NT2/D1 (cell line): ENCODE measurements at regions not wholly inside any gene's neighbourhood (a gene's known extent, or its start where the extent isn't known, plus 50 kb on each side); places are given as distances from the start of the nearest gene placed in this dataset.

Experiments
- SUZ12 ChIP-seq: IDR thresholded peaks from 2 replicates; pipeline ENCODE4 v1.6.1; 2011; ENCODE audit not compliant: insufficient read length, insufficient read depth; ENCODE audit errors: extremely low read depth
- YY1 ChIP-seq: IDR thresholded peaks from 2 replicates; pipeline ENCODE4 v1.6.1; 2011; ENCODE audit not compliant: insufficient read length, insufficient read depth
- ZNF274 ChIP-seq: IDR thresholded peaks from 2 replicates; pipeline ENCODE4 v1.6.1; 2011; ENCODE audit warnings: mild to moderate bottlenecking, low read depth, low read length

DNA sequence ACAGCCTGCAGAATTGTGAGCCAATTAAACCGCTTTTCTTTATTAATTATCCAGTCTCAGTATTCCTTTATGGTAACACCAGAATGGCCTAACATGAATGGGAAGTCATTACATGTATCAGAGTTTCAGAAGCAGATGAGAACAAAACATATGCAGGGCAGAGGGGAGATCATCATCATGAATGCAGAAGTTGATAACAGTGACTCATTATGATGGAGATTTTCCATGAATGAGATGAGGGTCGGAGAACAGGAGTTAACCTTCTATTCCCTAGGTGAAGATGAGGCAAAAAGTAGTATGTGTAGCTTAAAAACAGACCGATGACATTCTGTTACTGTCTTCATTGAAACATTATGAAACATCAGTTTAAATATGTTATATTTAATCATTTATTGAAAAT lies 59.5 kb upstream of the PPM1B start:
- TF ChIP-seq SUZ12 = no peak
- TF ChIP-seq ZNF274 = no peak
- TF ChIP-seq YY1 = no peak
